Panc1 (cell line): ENCODE measurements at regions not wholly inside any gene's neighbourhood (a gene's known extent, or its start where the extent isn't known, plus 50 kb on each side); places are given as distances from the start of the nearest gene placed in this dataset.
"Not testable (repeated sequence)": the region's sequence is repeated elsewhere in the genome, so short reads cannot be mapped to it uniquely, and the experiment has no call there.

Source experiments
- ATAC-seq: fragments of 200-7000 bp; cut with Tn5 transposase; 2 replicates; pipeline ENCODE4 v1.9.1; 2020; ENCODE audit warnings: mild to moderate bottlenecking, moderate library complexity
- BruUV-seq: library from RNA; stranded (reverse); fragments of 400-500 nt; replicated peaks from 2 replicates; lab custom pipeline; 2021; lab: Mats Ljungman, UMichigan
- CTCF ChIA-PET: fragments of 300-600 bp; sonication (Branson Sonifier 250); formaldehyde crosslinking; loops from one replicate; lab custom pipeline; 2022; ENCODE audit warnings: antibody characterized with exemption; lab: Charles Lee
- POLR2A ChIA-PET: fragments of 300-600 bp; sonication (Branson Sonifier 250); formaldehyde crosslinking; loops from one replicate; lab custom pipeline; 2022; ENCODE audit warnings: antibody characterized with exemption; lab: Charles Lee
- DNase-seq: peaks from one replicate; pipeline ENCODE4 v3.0.0-alpha.2; 2010; ENCODE audit warnings: low read depth, low spot score
- H3K27ac ChIP-seq: 2 replicates; pipeline ENCODE4 v1.5.1; 2011; ENCODE audit warnings: mild to moderate bottlenecking, low read length, inconsistent platforms
- H3K27me3 ChIP-seq: fragments of 200-500 bp; sonication (Bioruptor generic); 2 replicates; pipeline ENCODE4 v1.6.0; 2014; ENCODE audit warnings: low read length, inconsistent platforms; ENCODE audit not compliant: control insufficient read depth, insufficient read depth
- H3K36me3 ChIP-seq: fragments of 200-500 bp; sonication (Bioruptor generic); 2 replicates; pipeline ENCODE4 v1.5.1; 2014; ENCODE audit warnings: inconsistent platforms, mild to moderate bottlenecking, low read length, moderate library complexity; ENCODE audit not compliant: control insufficient read depth, insufficient read depth
- H3K4me1 ChIP-seq: 2 replicates; pipeline ENCODE4 v1.5.1; 2011; ENCODE audit warnings: inconsistent platforms, mild to moderate bottlenecking, low read length, moderate library complexity; ENCODE audit not compliant: control insufficient read depth, insufficient read depth
- H3K4me3 ChIP-seq, 2 experiments: 2 replicates each; pipeline ENCODE4 v1.5.1; 2011 to 2012; ENCODE audit warnings: low read depth in 2 of 2, low read length in 2 of 2, mild to moderate bottlenecking in 2 of 2, inconsistent platforms in 1 of 2, moderate library complexity in 1 of 2
- H3K9me3 ChIP-seq: fragments of 200-500 bp; sonication (Bioruptor generic); 2 replicates; pipeline ENCODE4 v1.5.1; 2014; ENCODE audit warnings: low read depth, mild to moderate bottlenecking, inconsistent platforms, low read length, moderate library complexity; ENCODE audit not compliant: control insufficient read depth, insufficient read depth
- POLR2AphosphoS5 ChIP-seq: IDR thresholded peaks from 2 replicates; pipeline ENCODE4 v1.6.1; 2012; ENCODE audit warnings: mild to moderate bottlenecking, low read depth, low read length, moderate library complexity
- SIN3A ChIP-seq: IDR thresholded peaks from 2 replicates; pipeline ENCODE4 v1.6.1; 2012; ENCODE audit warnings: low read depth, mild to moderate bottlenecking, low read length, moderate library complexity, borderline replicate concordance; ENCODE audit not compliant: insufficient read depth
- TCF7L2 ChIP-seq: IDR thresholded peaks from 2 replicates; pipeline ENCODE4 v1.6.1; 2011; ENCODE audit warnings: mild to moderate bottlenecking, low read depth, low read length, inconsistent platforms
- in situ Hi-C: cut with HindIII; loops from 2 replicates; pipeline ENCODE4 v1.10.0; 2016; ENCODE audit warnings: low sequenced_read_pairs, low pct_unique_long_range_greater_than_20kb
- intact Hi-C: fragments of 100-400 bp; cut with micrococcal nuclease; formaldehyde crosslinking; loops from one replicate; pipeline ENCODE4 v1.10.0; 2022; ENCODE audit not compliant: unreplicated experiment
- TF ChIP-seq, protein P1 (sequence below), 2 experiments: IDR thresholded peaks; 2 replicates each; pipeline ENCODE4 v1.6.1; 2011 to 2012; ENCODE audit warnings: low read depth in 2 of 2, control low read depth in 1 of 2, low read length in 1 of 2, mild to moderate bottlenecking in 1 of 2, moderate library complexity in 1 of 2; ENCODE audit not compliant: insufficient read depth in 1 of 2
- TF ChIP-seq, protein P2 (sequence below): fragments of 450-650 bp; IDR thresholded peaks from 2 replicates; pipeline ENCODE4 v1.5.1; 2017; ENCODE audit warnings: mild to moderate bottlenecking

DNA sequence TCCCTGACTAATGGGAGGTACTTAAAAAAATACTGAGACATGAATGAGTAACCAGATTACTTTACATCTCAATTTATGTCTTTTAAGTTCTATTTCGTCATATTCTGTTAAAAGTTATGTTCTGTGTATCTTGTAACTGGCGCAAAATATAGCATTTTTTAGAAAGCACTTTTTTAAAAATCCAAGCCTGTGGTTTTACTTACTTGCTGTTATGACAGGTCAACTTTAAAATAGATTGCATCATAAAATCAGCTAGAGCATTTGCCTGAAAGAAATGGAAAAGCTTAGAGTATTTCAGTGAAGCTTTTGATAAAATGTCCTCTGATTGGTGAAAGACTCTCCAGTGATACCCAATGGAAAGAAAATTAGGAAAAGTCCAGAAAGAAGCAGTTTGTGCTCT is 1892.3 kb upstream of the TENM3 start:
- Histone ChIP-seq H3K4me1 (no peaks in the 10 kb centered on the region), H3K27ac (no peak overlapping the region), H3K9me3 (no peaks in the 10 kb centered on the region), H3K27me3 (no peaks in the 10 kb centered on the region), H3K4me3 (no peak overlapping the region), H3K36me3 (no peaks in the 10 kb centered on the region)
- CTCF ChIA-PET, result no interaction called here
- TF ChIP-seq POLR2AphosphoS5 (no peak), TCF7L2 (no peak), SIN3A (no peak)
- TF ChIP-seq, protein P1, sequence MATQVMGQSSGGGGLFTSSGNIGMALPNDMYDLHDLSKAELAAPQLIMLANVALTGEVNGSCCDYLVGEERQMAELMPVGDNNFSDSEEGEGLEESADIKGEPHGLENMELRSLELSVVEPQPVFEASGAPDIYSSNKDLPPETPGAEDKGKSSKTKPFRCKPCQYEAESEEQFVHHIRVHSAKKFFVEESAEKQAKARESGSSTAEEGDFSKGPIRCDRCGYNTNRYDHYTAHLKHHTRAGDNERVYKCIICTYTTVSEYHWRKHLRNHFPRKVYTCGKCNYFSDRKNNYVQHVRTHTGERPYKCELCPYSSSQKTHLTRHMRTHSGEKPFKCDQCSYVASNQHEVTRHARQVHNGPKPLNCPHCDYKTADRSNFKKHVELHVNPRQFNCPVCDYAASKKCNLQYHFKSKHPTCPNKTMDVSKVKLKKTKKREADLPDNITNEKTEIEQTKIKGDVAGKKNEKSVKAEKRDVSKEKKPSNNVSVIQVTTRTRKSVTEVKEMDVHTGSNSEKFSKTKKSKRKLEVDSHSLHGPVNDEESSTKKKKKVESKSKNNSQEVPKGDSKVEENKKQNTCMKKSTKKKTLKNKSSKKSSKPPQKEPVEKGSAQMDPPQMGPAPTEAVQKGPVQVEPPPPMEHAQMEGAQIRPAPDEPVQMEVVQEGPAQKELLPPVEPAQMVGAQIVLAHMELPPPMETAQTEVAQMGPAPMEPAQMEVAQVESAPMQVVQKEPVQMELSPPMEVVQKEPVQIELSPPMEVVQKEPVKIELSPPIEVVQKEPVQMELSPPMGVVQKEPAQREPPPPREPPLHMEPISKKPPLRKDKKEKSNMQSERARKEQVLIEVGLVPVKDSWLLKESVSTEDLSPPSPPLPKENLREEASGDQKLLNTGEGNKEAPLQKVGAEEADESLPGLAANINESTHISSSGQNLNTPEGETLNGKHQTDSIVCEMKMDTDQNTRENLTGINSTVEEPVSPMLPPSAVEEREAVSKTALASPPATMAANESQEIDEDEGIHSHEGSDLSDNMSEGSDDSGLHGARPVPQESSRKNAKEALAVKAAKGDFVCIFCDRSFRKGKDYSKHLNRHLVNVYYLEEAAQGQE (IDR thresholded peaks at IDR 0.05; ENCODE audit: insufficient read depth in 1 of 2, low read depth in 2 of 2, low read length in 1 of 2), result no peak
- TF ChIP-seq, protein P2, sequence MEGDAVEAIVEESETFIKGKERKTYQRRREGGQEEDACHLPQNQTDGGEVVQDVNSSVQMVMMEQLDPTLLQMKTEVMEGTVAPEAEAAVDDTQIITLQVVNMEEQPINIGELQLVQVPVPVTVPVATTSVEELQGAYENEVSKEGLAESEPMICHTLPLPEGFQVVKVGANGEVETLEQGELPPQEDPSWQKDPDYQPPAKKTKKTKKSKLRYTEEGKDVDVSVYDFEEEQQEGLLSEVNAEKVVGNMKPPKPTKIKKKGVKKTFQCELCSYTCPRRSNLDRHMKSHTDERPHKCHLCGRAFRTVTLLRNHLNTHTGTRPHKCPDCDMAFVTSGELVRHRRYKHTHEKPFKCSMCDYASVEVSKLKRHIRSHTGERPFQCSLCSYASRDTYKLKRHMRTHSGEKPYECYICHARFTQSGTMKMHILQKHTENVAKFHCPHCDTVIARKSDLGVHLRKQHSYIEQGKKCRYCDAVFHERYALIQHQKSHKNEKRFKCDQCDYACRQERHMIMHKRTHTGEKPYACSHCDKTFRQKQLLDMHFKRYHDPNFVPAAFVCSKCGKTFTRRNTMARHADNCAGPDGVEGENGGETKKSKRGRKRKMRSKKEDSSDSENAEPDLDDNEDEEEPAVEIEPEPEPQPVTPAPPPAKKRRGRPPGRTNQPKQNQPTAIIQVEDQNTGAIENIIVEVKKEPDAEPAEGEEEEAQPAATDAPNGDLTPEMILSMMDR, result no peak
- in situ Hi-C loops (no loop called here), intact Hi-C loops (no loop called here)
- BruUV-seq, result no TSS peak
- POLR2A ChIA-PET, result no interaction called here
- DNase-seq (no peak), ATAC-seq (no peak)

DNA sequence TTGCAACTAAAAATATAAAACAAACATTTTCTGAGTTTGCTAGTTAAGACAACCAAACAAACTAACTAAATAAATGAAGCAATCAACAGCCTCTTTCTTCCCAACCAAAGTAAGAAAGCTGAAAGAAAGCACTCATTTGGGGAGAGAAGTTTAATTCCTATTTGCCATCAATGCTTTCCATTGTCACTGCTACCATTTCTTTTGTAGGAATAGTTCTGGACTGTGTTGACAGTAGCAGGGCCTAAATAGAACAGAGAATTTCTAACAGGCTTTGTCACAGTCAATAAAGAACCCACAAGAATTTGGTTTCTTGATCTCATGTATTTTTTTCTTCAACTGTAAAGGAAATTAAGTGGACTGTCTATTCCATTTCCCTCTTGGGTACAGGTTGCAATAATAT is 1886.4 kb upstream of the TENM3 start:
- CTCF ChIA-PET, result no interaction called here

DNA sequence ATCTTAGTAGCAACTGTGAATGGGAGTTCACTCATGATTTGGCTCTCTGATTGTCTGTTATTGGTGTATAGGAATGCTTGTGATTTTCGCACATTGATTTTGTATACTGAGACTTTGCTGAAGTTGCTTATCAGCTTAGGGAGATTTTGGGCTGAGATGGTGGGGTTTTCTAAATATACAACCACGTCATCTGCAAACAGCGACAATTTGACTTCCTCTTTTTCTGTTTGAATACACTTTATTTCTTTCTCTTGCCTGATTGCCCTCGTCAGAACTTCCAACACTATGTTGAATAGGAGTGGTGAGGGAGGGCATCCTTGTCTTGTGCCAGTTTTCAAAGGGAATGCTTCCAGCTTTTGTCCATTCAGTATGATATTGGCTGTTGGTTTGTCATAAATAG is 1883.1 kb upstream of the TENM3 start:
- H3K27me3 ChIP-seq, H3K27ac ChIP-seq, H3K36me3 ChIP-seq, H3K9me3 ChIP-seq, intact Hi-C loops, H3K4me1 ChIP-seq, DNase-seq, ATAC-seq, BruUV-seq, CTCF ChIA-PET, H3K4me3 ChIP-seq, in situ Hi-C loops, POLR2A ChIA-PET: not testable (repeated sequence)

More for the DNA sequence above, 1886.4 kb upstream of the TENM3 start:
- Histone ChIP-seq H3K36me3 (no peaks in the 10 kb centered on the region), H3K4me1 (no peaks in the 10 kb centered on the region), H3K27ac (no peak overlapping the region), H3K27me3 (no peaks in the 10 kb centered on the region), H3K4me3 (no peak overlapping the region), H3K9me3 (no peaks in the 10 kb centered on the region)
- in situ Hi-C loops, result no loop called here
- DNase-seq (no peak), ATAC-seq (no peak)
- POLR2A ChIA-PET, result no interaction called here
- no TSS peak for BruUV-seq
- TF ChIP-seq TCF7L2 (no peak), SIN3A (no peak), POLR2AphosphoS5 (no peak)
- TF ChIP-seq, protein P2, result no peak
- TF ChIP-seq, protein P1 (IDR thresholded peaks at IDR 0.05; ENCODE audit: insufficient read depth in 1 of 2, low read depth in 2 of 2, low read length in 1 of 2), result no peak
- intact Hi-C loops, result no loop called here
